ENCODE measurements at regions not wholly inside any gene's neighbourhood (a gene's known extent, or its start where the extent isn't known, plus 50 kb on each side); places are given as distances from the start of the nearest gene placed in this dataset.

DNA sequence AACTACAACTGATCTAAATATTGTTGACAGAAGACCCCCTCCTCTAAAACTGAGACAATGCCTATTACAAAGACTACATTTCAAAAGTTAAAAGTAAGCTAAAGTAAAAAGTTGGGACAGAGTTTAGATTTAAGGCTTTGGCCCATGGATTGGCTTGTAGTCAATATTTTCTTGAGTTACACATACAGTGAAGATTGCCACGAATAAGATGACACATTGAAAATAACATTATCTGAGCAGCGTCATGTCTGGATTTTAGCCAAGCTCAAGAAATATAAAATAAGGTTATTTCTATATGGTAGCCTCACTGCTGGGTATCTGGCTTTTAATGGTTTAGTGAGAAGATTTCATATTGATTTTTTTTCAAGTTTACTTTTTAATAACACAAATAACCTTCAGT, 266.2 kb upstream of the LDB2 start:
- no peak for DNase-seq (ENCODE audit: low read depth)
- no peak overlapping the region for H3K4me3 ChIP-seq (ENCODE audit: low read length)
- TF ChIP-seq, protein P1, sequence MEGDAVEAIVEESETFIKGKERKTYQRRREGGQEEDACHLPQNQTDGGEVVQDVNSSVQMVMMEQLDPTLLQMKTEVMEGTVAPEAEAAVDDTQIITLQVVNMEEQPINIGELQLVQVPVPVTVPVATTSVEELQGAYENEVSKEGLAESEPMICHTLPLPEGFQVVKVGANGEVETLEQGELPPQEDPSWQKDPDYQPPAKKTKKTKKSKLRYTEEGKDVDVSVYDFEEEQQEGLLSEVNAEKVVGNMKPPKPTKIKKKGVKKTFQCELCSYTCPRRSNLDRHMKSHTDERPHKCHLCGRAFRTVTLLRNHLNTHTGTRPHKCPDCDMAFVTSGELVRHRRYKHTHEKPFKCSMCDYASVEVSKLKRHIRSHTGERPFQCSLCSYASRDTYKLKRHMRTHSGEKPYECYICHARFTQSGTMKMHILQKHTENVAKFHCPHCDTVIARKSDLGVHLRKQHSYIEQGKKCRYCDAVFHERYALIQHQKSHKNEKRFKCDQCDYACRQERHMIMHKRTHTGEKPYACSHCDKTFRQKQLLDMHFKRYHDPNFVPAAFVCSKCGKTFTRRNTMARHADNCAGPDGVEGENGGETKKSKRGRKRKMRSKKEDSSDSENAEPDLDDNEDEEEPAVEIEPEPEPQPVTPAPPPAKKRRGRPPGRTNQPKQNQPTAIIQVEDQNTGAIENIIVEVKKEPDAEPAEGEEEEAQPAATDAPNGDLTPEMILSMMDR (IDR thresholded peaks at IDR 0.05; ENCODE audit: insufficient read depth, low read depth, low read length, missing control alignments): no peak

DNA sequence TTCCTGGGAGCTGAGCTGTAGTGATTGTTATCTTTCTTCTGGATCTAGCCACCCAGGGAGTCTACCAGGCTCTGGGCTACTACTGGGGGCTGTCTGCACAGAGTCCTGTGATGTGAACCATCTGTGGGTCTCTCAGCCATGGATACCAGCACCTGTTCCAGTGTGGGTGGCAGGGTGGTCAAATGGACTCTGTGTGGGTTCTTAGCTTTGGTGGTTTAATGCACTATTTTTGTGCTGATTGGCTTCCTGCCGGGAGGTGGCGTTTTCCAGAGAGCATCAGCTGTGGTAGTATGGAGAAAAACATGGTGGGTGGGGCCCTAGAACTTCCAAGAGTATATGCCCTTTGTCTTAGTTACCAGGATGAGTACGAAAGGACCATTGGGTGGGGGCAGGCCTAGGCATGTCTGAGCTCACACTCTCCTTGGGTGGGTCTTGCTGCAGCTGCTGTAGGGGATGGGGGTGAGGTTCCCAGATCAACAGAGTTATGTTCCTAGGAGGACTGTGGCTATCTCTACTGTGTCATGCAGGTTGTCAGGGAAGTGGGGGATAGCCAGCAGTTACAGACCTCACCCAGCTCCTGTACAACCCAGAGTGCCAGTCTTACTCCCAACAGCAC, 264.8 kb upstream of the LDB2 start:
- TF ChIP-seq, protein P1 (IDR thresholded peaks at IDR 0.05; ENCODE audit: insufficient read depth, low read depth, low read length, missing control alignments): no peak
- DNase-seq (ENCODE audit: low read depth): peak; percentile 7
- no peak overlapping the region for H3K4me3 ChIP-seq (ENCODE audit: low read length)

- DNase-seq (ENCODE audit: low read depth): no peak
- H3K4me3 ChIP-seq (ENCODE audit: low read length): no peak overlapping the region
- TF ChIP-seq, protein P1 (IDR thresholded peaks at IDR 0.05; ENCODE audit: insufficient read depth, low read depth, low read length, missing control alignments): no peak
These were observed 258.9 kb upstream of the LDB2 start for GRCh38 chr4:17157304-17157703.

GRCh38 chr4:17155486-17155885, 257.0 kb upstream of the LDB2 start:
- no peak for DNase-seq (ENCODE audit: low read depth)
- H3K4me3 ChIP-seq (ENCODE audit: low read length): no peak overlapping the region
- TF ChIP-seq, protein P1 (IDR thresholded peaks at IDR 0.05; ENCODE audit: insufficient read depth, low read depth, low read length, missing control alignments): no peak

DNA sequence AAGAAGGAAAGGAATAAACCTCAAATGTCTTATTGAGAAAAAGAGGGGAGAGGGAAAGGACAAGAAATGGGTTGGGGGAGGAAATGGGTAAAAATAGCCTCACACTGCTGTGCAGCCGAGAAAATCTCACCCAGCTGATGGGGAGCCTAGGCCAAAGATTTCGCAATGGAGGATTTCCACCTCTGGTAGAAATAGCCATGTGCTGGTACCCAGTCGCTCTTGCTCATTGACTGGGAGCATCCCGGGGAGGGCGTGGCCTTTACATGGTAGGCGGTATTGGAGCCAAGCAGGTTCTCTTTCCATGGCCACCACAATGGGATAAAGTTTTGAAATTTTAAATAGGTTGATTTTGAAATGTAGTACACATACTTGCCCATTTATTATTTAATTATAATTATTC, 255.1 kb upstream of the LDB2 start:
- DNase-seq (ENCODE audit: low read depth): no peak
- no peak overlapping the region for H3K4me3 ChIP-seq (ENCODE audit: low read length)
- TF ChIP-seq, protein P1 (IDR thresholded peaks at IDR 0.05; ENCODE audit: insufficient read depth, low read depth, low read length, missing control alignments): no peak

DNA sequence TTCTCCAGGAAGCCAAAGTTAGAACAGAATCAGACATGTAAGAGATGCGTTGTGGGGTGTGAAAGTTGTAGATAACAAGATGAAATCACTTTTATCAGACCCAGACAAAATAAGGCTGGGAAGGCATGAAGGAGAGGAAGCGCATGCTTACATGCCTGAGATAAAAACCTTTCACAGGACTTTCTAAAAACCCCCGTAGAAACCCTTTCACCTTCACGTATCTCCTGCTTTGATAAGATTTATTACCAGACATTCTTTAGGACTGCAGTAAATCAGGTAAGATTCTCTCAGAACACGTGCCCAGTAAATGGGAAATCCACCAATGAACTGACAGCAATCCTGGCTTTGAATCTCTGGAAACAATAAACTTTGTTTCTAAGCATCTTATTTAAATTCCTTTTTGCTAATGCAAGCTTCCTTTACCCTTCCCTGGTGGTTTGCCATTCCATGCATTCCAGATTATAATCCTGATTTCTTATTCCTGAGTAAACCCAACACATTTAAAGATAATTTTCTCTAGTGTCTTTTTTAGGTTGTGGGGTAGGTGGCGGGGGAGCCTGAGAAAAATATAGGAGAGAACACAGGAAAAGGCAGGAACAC, 254.6 kb upstream of the LDB2 start:
- TF ChIP-seq, protein P1 (IDR thresholded peaks at IDR 0.05; ENCODE audit: insufficient read depth, low read depth, low read length, missing control alignments): no peak
- H3K4me3 ChIP-seq (ENCODE audit: low read length): no peak overlapping the region
- DNase-seq (ENCODE audit: low read depth): no peak

DNA sequence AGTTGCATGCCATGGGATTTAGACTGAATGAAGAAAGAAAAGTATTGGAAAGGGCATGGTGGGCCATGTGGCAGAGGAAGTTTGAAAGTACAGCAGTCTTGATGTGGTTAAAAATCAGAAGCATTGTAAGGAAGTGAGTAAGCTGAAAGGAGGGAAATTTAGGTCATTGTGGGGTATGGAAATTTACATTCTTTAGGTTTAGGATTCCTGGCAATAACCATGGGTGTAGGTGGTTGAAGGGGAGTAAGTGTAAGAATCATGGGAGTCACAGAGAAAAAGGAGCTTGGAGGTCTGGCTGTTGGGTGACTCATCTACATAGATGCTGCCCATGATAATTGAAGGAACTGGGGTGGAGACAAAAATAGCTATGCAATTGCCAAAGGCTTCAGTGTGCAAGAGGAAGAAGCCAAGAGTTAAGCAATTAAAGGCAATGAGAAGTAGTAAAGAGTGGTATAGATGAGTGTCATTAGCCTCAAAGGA, 243.8 kb upstream of the LDB2 start:
- DNase-seq (ENCODE audit: low read depth): no peak
- no peak overlapping the region for H3K4me3 ChIP-seq (ENCODE audit: low read length)
- TF ChIP-seq, protein P1 (IDR thresholded peaks at IDR 0.05; ENCODE audit: insufficient read depth, low read depth, low read length, missing control alignments): no peak
